ENCODE measurements at regions not wholly inside any gene's neighbourhood (a gene's known extent, or its start where the extent isn't known, plus 50 kb on each side); places are given as distances from the start of the nearest gene placed in this dataset.
A peak's percentile ranks its signal among the peaks of the same experiment; 100 is the strongest.
"Not testable (repeated sequence)": the region's sequence is repeated elsewhere in the genome, so short reads cannot be mapped to it uniquely, and the experiment has no call there.

DNA sequence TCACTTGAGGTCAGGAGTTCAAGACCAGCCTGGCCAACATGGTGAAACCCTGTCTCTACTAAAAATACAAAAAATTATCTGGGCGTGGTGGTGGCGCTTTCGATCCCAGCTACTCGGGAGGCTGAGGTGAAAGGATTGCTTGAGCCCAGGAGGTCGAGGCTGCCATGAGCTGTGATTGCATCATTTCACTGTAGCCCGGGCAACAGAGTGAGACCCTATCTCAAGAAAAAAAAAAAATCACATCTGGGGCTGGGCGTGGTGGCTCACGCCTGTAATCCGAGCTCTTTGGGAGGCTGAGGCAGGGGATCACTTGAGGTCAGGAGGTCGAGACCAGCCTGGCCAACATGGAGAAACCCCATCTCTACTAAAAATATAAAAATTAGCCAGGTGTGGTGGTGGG lies 187.8 kb downstream of the FAM43A start:
- H3K9me3 ChIP-seq (ENCODE audit: control insufficient read depth in 2 of 3, low read length in 3 of 3); H3K9me3 Mint-ChIP-seq; H3K4me1 Mint-ChIP-seq; H3K4me1 ChIP-seq (ENCODE audit: control insufficient read depth in 2 of 2, insufficient read depth in 2 of 2, low read length in 2 of 2); H3K36me3 Mint-ChIP-seq; intact Hi-C loops (cut with micrococcal nuclease); H3K27ac Mint-ChIP-seq; CTCF ChIA-PET; H3K36me3 ChIP-seq (ENCODE audit: control insufficient read depth in 2 of 3, insufficient read depth in 3 of 3, low read length in 3 of 3); POLR2A ChIA-PET; ATAC-seq; H3K27ac ChIP-seq (ENCODE audit: low read depth, low read length); H3K4me3 Mint-ChIP-seq; H3K4me3 ChIP-seq (ENCODE audit: low read length); H3K27me3 ChIP-seq (ENCODE audit: control insufficient read depth in 2 of 2, insufficient read depth in 2 of 2, low read length in 2 of 2): not testable (repeated sequence)
- peak in 1 of 9 donors; percentile 7 for DNase-seq
- H3K27me3 Mint-ChIP-seq = peaks cover 0 to 12% (median 6%) of the 10 kb centered on the region in 5 donors

DNA sequence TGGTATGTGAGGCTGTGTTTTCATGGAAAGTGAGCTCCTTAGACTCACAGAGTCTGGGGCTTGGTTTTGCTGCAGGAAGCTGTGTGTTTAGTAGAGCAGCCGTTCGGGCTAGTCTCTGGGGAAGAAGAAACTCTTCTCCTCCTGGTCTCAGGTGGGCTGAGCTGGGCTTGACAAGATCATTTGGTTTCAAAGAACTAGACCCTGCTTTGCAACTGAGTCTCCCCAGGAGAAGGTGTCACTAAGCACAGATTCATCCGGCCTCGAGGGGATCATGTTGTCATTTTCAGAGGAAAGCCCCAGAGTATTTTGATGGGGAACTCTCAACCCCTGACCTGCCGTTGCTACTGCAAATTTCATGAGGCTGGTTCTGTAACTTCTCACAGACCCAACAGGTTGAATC lies 188.5 kb downstream of the FAM43A start:
- H3K4me1 ChIP-seq (ENCODE audit: control insufficient read depth in 2 of 2, insufficient read depth in 2 of 2, low read length in 2 of 2) = no peaks in the 10 kb centered on the region
- Mint-ChIP-seq H3K27me3 (peaks cover 0 to 10% (median 0%) of the 10 kb centered on the region in 5 donors), H3K9me3 (peaks cover 0 to 2% (median 0%) of the 10 kb centered on the region in 11 donors), H3K4me3 (no peak overlapping the region), H3K36me3 (no peaks in the 10 kb centered on the region), H3K27ac (no peak overlapping the region), H3K4me1 (peaks cover 1 to 4% (median 3%) of the 10 kb centered on the region in 7 donors)
- H3K36me3 ChIP-seq (ENCODE audit: control insufficient read depth in 2 of 3, insufficient read depth in 3 of 3, low read length in 3 of 3) = no peaks in the 10 kb centered on the region
- no peaks in the 10 kb centered on the region for H3K9me3 ChIP-seq (ENCODE audit: control insufficient read depth in 2 of 3, low read length in 3 of 3)
- ATAC-seq = no peak
- no peak overlapping the region for H3K27ac ChIP-seq (ENCODE audit: low read depth, low read length)
- H3K27me3 ChIP-seq (ENCODE audit: control insufficient read depth in 2 of 2, insufficient read depth in 2 of 2, low read length in 2 of 2) = no peaks in the 10 kb centered on the region
- ChIA-PET POLR2A (no interaction called here), CTCF (no interaction called here)
- no peak overlapping the region for H3K4me3 ChIP-seq (ENCODE audit: low read length)
- DNase-seq = no peak
- intact Hi-C loops (cut with micrococcal nuclease) = no loop called here

DNA sequence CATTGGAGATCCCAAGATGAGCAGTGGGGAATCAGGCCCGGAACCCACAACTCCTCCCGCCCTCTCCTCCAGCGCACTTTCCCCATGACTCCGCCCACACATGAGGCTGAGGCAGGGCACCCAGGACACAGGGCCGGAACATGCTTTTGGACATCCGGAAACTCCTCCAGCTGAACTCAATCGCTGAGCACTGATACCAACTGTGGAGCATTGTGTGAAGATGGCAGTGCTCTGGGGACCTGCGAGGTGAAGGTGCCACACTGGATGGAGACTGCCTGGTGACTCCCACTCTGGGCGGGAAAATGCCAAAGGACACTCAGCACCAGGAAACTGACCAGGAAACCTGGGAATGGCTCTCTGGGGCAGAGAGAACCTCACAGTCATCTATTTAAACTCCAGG lies 189.1 kb downstream of the FAM43A start:
- intact Hi-C loops (cut with micrococcal nuclease) = no loop called here
- peaks cover 0 to 2% (median 0%) of the 10 kb centered on the region in 11 donors for H3K9me3 Mint-ChIP-seq
- CTCF ChIA-PET = no interaction called here

DNA sequence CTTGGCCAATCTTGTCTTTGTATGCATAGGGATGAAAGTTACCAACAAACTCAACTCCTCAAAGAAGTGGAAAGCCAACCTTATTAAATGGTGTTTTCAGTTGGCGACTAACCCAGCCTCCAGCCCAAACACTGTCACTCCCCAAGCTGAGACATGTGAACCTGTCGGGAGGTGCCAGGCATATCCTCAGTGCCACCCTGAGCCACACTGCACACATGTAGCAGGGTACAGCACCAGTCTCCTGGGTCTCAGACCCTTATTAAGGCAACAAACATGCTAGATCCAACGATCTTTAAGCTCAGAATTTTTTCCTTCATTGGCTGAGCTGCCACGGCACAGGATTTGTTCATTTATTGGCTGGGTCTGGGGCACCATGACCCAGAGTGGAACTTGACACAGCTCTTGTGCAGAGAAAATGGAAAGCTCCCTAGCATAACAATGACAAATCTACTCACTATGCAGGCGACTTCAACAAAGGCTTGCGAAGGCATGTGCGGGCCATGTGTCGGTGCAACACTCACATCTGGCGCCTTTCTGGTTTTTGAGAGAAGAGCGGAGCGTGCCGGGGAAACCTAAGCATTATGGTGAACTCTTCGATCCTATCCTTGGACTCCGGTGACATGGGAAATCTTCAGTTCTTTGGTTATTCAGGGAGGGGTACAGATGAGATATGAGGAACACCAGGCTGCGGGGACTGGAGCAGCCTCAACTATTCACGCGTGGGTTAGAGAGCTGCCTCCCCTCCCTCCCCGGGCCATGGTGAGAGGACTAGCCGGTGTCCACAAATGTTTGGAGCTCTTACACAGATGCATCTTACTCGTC lies 190.1 kb downstream of the FAM43A start:
- no peak overlapping the region for H3K27ac Mint-ChIP-seq
- no peak overlapping the region for H3K27ac ChIP-seq (ENCODE audit: low read depth, low read length)
- CTCF ChIA-PET = no interaction called here
- ATAC-seq (no peak), DNase-seq (peak in 1 of 9 donors; percentile 6)
- no peaks in the 10 kb centered on the region for H3K4me1 ChIP-seq (ENCODE audit: control insufficient read depth in 2 of 2, insufficient read depth in 2 of 2, low read length in 2 of 2)
- H3K36me3 Mint-ChIP-seq = no peaks in the 10 kb centered on the region
- POLR2A ChIA-PET = no interaction called here
- no peaks in the 10 kb centered on the region for H3K36me3 ChIP-seq (ENCODE audit: control insufficient read depth in 2 of 3, insufficient read depth in 3 of 3, low read length in 3 of 3)
- peaks cover 0 to 10% (median 0%) of the 10 kb centered on the region in 5 donors for H3K27me3 Mint-ChIP-seq
- peaks cover 0 to 2% (median 0%) of the 10 kb centered on the region in 11 donors for H3K9me3 Mint-ChIP-seq
- no peaks in the 10 kb centered on the region for H3K27me3 ChIP-seq (ENCODE audit: control insufficient read depth in 2 of 2, insufficient read depth in 2 of 2, low read length in 2 of 2)
- H3K4me3 ChIP-seq (ENCODE audit: low read length) = no peak overlapping the region
- H3K4me1 Mint-ChIP-seq = peaks cover 6 to 16% (median 12%) of the 10 kb centered on the region in 7 donors
- no peaks in the 10 kb centered on the region for H3K9me3 ChIP-seq (ENCODE audit: control insufficient read depth in 2 of 3, low read length in 3 of 3)
- intact Hi-C loops (cut with micrococcal nuclease) = no loop called here
- H3K4me3 Mint-ChIP-seq = no peak overlapping the region

More for the DNA sequence above, 189.1 kb downstream of the FAM43A start:
- Histone ChIP-seq H3K36me3 (ENCODE audit: control insufficient read depth in 2 of 3, insufficient read depth in 3 of 3, low read length in 3 of 3) (no peaks in the 10 kb centered on the region), H3K4me1 (ENCODE audit: control insufficient read depth in 2 of 2, insufficient read depth in 2 of 2, low read length in 2 of 2) (no peaks in the 10 kb centered on the region), H3K27ac (ENCODE audit: low read depth, low read length) (no peak overlapping the region), H3K9me3 (ENCODE audit: control insufficient read depth in 2 of 3, low read length in 3 of 3) (no peaks in the 10 kb centered on the region), H3K4me3 (ENCODE audit: low read length) (no peak overlapping the region), H3K27me3 (ENCODE audit: control insufficient read depth in 2 of 2, insufficient read depth in 2 of 2, low read length in 2 of 2) (no peaks in the 10 kb centered on the region)
- no peak overlapping the region for H3K27ac Mint-ChIP-seq
- POLR2A ChIA-PET = no interaction called here
- H3K4me3 Mint-ChIP-seq = no peak overlapping the region
- no peaks in the 10 kb centered on the region for H3K36me3 Mint-ChIP-seq
- peaks cover 0 to 10% (median 0%) of the 10 kb centered on the region in 5 donors for H3K27me3 Mint-ChIP-seq
- DNase-seq = peak in 1 of 9 donors; percentile 1
- H3K4me1 Mint-ChIP-seq = peaks cover 6 to 9% (median 7%) of the 10 kb centered on the region in 7 donors
- no peak for ATAC-seq

DNA sequence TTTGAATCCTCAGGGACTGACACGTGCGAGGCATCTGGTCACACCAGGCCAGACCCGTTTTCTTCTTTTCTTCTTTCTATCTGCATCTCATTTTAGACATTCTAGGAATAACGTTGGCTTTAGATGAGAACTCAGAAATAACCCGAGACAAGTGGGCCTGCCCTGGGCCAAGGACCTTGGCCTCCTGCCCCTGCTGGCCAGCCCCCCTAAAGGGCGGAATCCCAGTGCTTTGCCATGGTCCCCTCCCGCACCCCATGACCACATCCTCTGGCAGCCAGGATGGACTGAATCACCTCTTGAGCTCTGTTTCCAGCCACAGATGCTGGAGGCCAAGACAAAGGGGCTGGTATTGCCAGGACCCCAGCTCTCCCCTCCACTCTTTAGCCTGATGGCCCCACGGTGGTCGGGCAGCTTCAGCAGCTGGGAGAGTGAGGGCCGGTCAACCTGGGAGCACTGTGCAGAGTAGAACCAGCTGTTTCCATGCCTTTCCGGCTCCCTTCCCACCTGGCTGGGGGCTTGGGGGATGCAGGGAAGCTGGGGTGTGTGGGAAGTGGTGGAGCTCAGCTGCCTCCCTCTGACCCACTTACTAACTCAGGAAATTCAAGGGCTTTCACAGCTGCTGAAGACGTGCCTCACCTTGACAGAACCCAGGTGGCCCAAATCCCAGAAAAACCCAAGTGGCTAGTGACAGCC lies 190.9 kb downstream of the FAM43A start:
- Histone ChIP-seq H3K27me3 (ENCODE audit: control insufficient read depth in 2 of 2, insufficient read depth in 2 of 2, low read length in 2 of 2) (no peaks in the 10 kb centered on the region), H3K36me3 (ENCODE audit: control insufficient read depth in 2 of 3, insufficient read depth in 3 of 3, low read length in 3 of 3) (no peaks in the 10 kb centered on the region), H3K4me1 (ENCODE audit: control insufficient read depth in 2 of 2, insufficient read depth in 2 of 2, low read length in 2 of 2) (no peaks in the 10 kb centered on the region), H3K4me3 (ENCODE audit: low read length) (no peak overlapping the region), H3K27ac (ENCODE audit: low read depth, low read length) (no peak overlapping the region), H3K9me3 (ENCODE audit: control insufficient read depth in 2 of 3, low read length in 3 of 3) (no peaks in the 10 kb centered on the region)
- Mint-ChIP-seq H3K4me3 (no peak overlapping the region), H3K9me3 (peaks cover 0 to 2% (median 0%) of the 10 kb centered on the region in 11 donors), H3K27ac (no peak overlapping the region), H3K36me3 (no peaks in the 10 kb centered on the region), H3K27me3 (peaks cover 0 to 10% (median 0%) of the 10 kb centered on the region in 5 donors), H3K4me1 (peaks cover 6 to 16% (median 12%) of the 10 kb centered on the region in 7 donors)
- ATAC-seq = no peak
- peak in 1 of 9 donors; percentile 10 for DNase-seq
- POLR2A ChIA-PET = no interaction called here
- CTCF ChIA-PET = no interaction called here
- intact Hi-C loops (cut with micrococcal nuclease) = no loop called here

DNA sequence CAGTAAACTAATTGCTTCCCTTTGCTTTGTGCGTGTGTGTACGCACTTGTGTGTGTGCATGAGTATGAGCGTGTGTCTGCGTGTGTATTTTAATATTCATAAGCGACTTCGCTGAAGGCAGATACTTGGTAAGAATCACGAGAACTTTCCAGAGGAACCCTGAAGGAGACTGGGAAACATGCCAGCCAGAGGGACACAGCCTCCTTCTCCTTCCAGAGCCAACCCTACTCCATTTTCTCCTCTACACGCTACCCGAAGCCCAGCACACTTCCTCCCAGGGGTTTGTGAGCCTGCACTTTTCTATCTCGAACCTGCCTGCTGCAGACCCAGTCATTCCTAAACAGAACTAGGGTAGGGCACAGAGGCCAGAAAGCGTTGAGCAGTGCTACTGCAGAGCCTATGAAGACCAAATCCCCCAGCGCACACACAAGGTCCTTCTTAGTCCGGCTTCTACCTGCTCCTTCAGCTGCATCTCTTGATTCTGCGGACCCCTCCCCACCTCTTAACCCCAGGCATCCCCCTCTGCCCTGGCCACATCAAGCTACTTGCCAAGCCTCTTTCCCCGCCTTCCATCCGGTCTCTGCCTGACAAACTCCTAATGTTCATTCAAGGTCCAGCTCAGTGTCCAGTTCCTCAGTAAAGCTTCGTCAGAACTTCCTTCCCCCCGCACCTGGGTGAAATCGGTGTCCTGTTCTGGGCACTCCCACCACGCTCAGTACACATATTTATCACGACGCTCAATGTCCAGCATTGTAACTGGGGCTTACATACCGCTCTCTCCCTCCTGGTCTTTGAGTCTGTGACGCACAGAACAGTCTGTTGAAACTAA lies 191.8 kb downstream of the FAM43A start:
- Mint-ChIP-seq H3K4me1 (peaks cover 6 to 18% (median 12%) of the 10 kb centered on the region in 7 donors), H3K27me3 (peaks cover 0 to 10% (median 0%) of the 10 kb centered on the region in 5 donors), H3K27ac (no peak overlapping the region), H3K4me3 (no peak overlapping the region), H3K9me3 (peaks cover 0 to 2% (median 0%) of the 10 kb centered on the region in 11 donors), H3K36me3 (no peaks in the 10 kb centered on the region)
- ChIA-PET CTCF (no interaction called here), POLR2A (no interaction called here)
- H3K4me3 ChIP-seq (ENCODE audit: low read length) = no peak overlapping the region
- no peak overlapping the region for H3K27ac ChIP-seq (ENCODE audit: low read depth, low read length)
- H3K4me1 ChIP-seq (ENCODE audit: control insufficient read depth in 2 of 2, insufficient read depth in 2 of 2, low read length in 2 of 2) = no peaks in the 10 kb centered on the region
- no peaks in the 10 kb centered on the region for H3K36me3 ChIP-seq (ENCODE audit: control insufficient read depth in 2 of 3, insufficient read depth in 3 of 3, low read length in 3 of 3)
- intact Hi-C loops (cut with micrococcal nuclease) = no loop called here
- H3K9me3 ChIP-seq (ENCODE audit: control insufficient read depth in 2 of 3, low read length in 3 of 3) = no peaks in the 10 kb centered on the region
- DNase-seq (peak in 1 of 9 donors; percentile 1), ATAC-seq (no peak)
- H3K27me3 ChIP-seq (ENCODE audit: control insufficient read depth in 2 of 2, insufficient read depth in 2 of 2, low read length in 2 of 2) = no peaks in the 10 kb centered on the region

Measured in naive thymus-derived CD4-positive, alpha-beta T cell (primary cell).